ENCODE measurements at regions not wholly inside any gene's neighbourhood (a gene's known extent, or its start where the extent isn't known, plus 50 kb on each side); places are given as distances from the start of the nearest gene placed in this dataset.
"Not testable (repeated sequence)": the region's sequence is repeated elsewhere in the genome, so short reads cannot be mapped to it uniquely, and the experiment has no call there.

- DNase-seq (ENCODE audit: extremely low read depth in 1 of 11, low read depth in 9 of 11, low spot score in 4 of 11), result no peak
Observed at GRCh38 chr2:183837157-183837556, 712.9 kb downstream of the NUP35 start.

- DNase-seq (ENCODE audit: extremely low read depth in 1 of 11, low read depth in 9 of 11, low spot score in 4 of 11), result no peak
Observed at GRCh38 chr2:183838295-183838694, 714.1 kb downstream of the NUP35 start.

DNA sequence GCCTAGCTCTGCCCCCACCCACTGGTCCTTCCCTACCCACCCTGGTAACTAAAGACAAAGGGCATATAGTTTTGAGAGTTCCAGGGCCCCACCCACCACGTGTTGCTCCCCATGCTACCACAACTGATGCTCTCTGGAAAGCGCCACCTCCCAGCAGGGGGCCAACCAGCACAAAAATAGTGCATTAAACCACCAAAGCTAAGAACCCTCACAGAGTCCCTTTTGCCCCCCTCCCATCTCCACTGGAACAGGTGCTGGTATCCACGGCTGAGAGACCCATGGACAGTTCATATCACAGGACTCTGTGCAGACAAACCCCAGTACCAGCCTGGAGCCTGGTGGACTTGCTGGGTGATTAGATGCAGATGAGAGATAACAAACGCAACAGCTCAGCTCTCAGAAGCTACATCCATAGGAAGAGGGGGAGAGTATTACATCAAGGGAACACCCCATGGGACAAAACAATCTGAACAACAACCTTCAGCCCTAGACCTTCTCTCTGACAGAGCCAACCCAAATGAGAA is 715.9 kb downstream of the NUP35 start:
- no peak for DNase-seq (ENCODE audit: extremely low read depth in 1 of 11, low read depth in 9 of 11, low spot score in 4 of 11)

DNA sequence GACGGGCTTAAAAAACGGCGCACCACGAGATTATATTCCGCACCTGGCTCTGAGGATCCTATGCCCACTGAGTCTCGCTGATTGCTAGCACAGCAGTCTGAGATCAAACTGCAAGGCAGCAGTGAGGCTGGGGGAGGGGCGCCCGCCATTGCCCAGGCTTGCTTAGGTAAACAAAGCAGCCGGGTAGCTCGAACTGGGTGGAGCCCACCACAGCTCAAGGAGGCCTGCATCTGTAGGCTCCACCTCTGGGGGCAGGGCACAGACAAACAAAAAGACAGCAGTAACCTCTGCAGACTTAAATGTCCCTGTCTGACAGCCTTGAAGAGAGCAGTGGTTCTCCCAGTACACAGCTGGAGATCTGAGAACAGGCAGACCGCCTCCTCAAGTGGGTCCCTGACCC is 725.6 kb downstream of the NUP35 start:
- DNase-seq (ENCODE audit: extremely low read depth in 1 of 11, low read depth in 9 of 11, low spot score in 4 of 11), result not testable (repeated sequence)

DNA sequence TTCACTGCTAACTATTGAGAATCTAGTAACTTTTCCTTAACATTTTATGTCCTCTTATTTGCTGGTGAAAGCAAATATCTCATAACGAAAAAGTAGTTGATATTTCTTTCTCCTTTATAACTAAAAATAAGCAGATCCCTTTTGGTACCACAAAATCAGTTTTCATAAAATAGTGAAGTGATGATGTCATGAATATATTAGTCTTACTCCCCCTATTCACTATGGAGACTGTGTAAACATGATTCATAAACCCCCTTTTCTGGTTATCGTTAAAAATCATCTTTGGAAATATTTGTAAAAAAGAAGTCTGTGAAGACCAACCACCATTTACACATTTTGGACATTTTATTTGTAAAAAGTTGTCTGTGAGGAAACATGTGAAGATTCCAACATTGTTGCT is 734.9 kb downstream of the NUP35 start:
- DNase-seq (ENCODE audit: extremely low read depth in 1 of 11, low read depth in 9 of 11, low spot score in 4 of 11), result no peak

- DNase-seq (ENCODE audit: extremely low read depth in 1 of 11, low read depth in 9 of 11, low spot score in 4 of 11), result no peak
Observed at GRCh38 chr2:183866666-183867065, 731.7 kb upstream of the ZNF804A start.

DNA sequence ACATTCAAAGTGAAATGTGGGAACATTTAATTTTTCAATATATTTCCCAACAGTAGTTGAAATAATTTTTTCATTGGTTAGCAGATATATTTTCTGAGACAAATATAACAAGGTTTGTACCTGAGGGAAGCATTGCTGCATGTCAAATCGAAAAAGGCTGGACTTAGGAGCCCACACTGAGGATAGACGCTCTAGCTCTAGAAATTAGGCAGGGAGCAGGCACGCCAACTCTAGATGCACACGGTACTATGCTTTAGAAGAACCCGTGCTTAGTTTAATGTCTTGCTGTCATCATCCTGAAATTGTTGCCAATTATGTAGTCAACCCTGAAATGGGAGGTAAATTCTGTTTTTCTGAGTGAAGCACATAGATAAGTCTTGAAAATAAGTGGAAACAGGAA is 731.1 kb upstream of the ZNF804A start:
- no peak for DNase-seq (ENCODE audit: extremely low read depth in 1 of 11, low read depth in 9 of 11, low spot score in 4 of 11)

GRCh38 chr2:183868153-183868552 is 730.2 kb upstream of the ZNF804A start:
- no peak for DNase-seq (ENCODE audit: extremely low read depth in 1 of 11, low read depth in 9 of 11, low spot score in 4 of 11)

- DNase-seq (ENCODE audit: extremely low read depth in 1 of 11, low read depth in 9 of 11, low spot score in 4 of 11), result no peak
Observed at GRCh38 chr2:183868707-183869106, 729.6 kb upstream of the ZNF804A start.

GRCh38 chr2:183872131-183872530 is 726.2 kb upstream of the ZNF804A start:
- DNase-seq (ENCODE audit: extremely low read depth in 1 of 11, low read depth in 9 of 11, low spot score in 4 of 11), result no peak

GRCh38 chr2:183881978-183882377 is 716.4 kb upstream of the ZNF804A start:
- DNase-seq (ENCODE audit: extremely low read depth in 1 of 11, low read depth in 9 of 11, low spot score in 4 of 11), result no peak

GRCh38 chr2:183892315-183892941 is 705.9 kb upstream of the ZNF804A start:
- no peak for DNase-seq (ENCODE audit: extremely low read depth in 1 of 11, low read depth in 9 of 11, low spot score in 4 of 11)

- DNase-seq (ENCODE audit: extremely low read depth in 1 of 11, low read depth in 9 of 11, low spot score in 4 of 11), result no peak
Observed at GRCh38 chr2:183898641-183899040, 699.7 kb upstream of the ZNF804A start.

- DNase-seq (ENCODE audit: extremely low read depth in 1 of 11, low read depth in 9 of 11, low spot score in 4 of 11), result no peak
Observed at GRCh38 chr2:183901931-183902330, 696.4 kb upstream of the ZNF804A start.

GRCh38 chr2:183903026-183903425 is 695.3 kb upstream of the ZNF804A start:
- no peak for DNase-seq (ENCODE audit: extremely low read depth in 1 of 11, low read depth in 9 of 11, low spot score in 4 of 11)

GRCh38 chr2:183916041-183916440 is 682.3 kb upstream of the ZNF804A start:
- not testable (repeated sequence) for DNase-seq (ENCODE audit: extremely low read depth in 1 of 11, low read depth in 9 of 11, low spot score in 4 of 11)

DNA sequence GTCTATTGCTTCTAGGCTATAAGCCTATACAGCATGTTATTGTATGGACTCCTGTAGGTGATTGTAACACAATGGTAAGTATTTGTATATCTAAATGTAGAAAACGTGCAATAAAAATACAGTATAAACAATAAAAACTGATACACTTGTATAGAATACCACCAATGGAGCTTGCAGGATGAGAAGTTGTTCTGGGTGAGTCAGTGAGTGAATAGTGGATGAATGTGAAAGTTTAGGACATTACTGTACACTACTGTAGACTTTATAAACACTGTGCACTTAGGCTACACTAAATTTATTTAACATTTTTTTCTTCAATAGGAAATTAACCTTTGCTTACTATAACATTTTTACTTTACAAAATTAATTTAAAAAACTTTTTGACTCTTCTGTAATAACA is 679.2 kb upstream of the ZNF804A start:
- no peak for DNase-seq (ENCODE audit: extremely low read depth in 1 of 11, low read depth in 9 of 11, low spot score in 4 of 11)

GRCh38 chr2:183919926-183920325 is 678.4 kb upstream of the ZNF804A start:
- DNase-seq (ENCODE audit: extremely low read depth in 1 of 11, low read depth in 9 of 11, low spot score in 4 of 11), result no peak

DNA sequence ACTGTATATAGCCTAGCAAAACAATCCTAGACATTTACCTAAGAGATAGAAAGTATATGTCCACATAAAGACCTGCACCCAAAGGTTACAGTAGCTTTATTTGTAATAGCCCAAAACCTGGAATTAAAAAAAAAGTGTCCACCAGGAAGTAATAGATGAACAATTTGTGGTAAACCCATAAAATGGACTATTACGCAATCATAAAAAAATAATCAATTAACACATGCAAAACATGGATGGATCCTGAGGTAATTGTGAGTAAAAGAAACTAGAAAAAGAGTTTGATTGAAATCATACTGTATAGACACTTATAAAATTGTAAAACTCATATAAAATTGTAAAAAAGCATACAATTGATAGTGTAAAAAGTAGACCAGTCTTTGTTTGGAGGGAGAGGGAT is 673.0 kb upstream of the ZNF804A start:
- DNase-seq (ENCODE audit: extremely low read depth in 1 of 11, low read depth in 9 of 11, low spot score in 4 of 11), result no peak

- no peak for DNase-seq (ENCODE audit: extremely low read depth in 1 of 11, low read depth in 9 of 11, low spot score in 4 of 11)
Observed at GRCh38 chr2:183926433-183926832, 671.9 kb upstream of the ZNF804A start.

All from renal cortex interstitium (tissue), 11 donors.